ENCODE measurements at regions not wholly inside any gene's neighbourhood (a gene's known extent, or its start where the extent isn't known, plus 50 kb on each side); places are given as distances from the start of the nearest gene placed in this dataset.

DNA sequence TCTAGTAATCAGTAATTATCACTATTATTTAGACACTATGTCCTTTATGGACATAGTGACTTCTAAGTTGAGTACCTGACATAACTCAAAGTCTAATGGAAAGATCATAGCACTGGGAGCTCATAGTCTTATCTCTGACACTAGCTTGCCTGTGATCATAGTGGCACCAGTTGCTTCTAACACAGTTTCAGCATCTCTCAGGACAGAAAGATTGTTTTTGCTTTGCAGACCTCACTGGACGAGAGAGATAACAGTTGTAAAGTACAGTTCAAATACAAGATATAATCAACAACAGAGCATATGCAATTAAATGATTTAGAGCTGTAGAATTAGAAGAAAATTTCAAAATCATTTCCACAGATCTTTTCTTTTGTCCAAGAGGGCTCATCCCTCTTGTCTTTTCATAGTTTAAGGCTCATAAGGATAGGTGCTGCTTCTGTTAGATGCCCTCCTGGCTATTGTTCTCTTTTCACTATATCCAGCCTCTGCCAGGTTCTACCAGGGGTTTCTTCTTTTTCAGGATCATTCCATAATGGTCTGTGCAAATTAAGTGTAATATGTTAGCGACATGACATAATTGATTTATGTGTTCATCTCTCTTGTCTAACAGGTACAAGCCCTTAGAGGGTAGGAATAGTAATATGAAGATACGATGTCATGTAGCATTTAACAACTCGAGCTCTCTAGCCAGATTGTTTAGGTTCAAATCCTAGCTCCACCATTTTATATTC is 1175.4 kb upstream of the TENM4 start:
- TF ChIP-seq TCF12 (IDR thresholded peaks at IDR 0.05; ENCODE audit: low read depth) (no peak), FOXM1 (IDR thresholded peaks at IDR 0.05; ENCODE audit: borderline replicate concordance, low read depth) (no peak), TAF1 (IDR thresholded peaks at IDR 0.05; ENCODE audit: low read depth) (no peak), TEAD4 (IDR thresholded peaks at IDR 0.05) (no peak), ZBTB7A (IDR thresholded peaks at IDR 0.05; ENCODE audit: low read depth) (no peak), RAD21 (IDR thresholded peaks at IDR 0.05; ENCODE audit: low read depth) (no peak), CREB1 (IDR thresholded peaks at IDR 0.05; ENCODE audit: low read depth) (no peak)
- TF ChIP-seq, protein P1, sequence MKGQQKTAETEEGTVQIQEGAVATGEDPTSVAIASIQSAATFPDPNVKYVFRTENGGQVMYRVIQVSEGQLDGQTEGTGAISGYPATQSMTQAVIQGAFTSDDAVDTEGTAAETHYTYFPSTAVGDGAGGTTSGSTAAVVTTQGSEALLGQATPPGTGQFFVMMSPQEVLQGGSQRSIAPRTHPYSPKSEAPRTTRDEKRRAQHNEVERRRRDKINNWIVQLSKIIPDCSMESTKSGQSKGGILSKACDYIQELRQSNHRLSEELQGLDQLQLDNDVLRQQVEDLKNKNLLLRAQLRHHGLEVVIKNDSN (IDR thresholded peaks at IDR 0.05) = no peak

- no peak for TF ChIP-seq RAD21 (IDR thresholded peaks at IDR 0.05; ENCODE audit: low read depth)
- TF ChIP-seq, protein P2, sequence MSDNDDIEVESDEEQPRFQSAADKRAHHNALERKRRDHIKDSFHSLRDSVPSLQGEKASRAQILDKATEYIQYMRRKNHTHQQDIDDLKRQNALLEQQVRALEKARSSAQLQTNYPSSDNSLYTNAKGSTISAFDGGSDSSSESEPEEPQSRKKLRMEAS (IDR thresholded peaks at IDR 0.05) = no peak
- no peak for TF ChIP-seq CEBPB (IDR thresholded peaks at IDR 0.05)
- no peak for TF ChIP-seq FOXM1 (IDR thresholded peaks at IDR 0.05; ENCODE audit: borderline replicate concordance, low read depth)
- TF ChIP-seq YY1 (IDR thresholded peaks at IDR 0.05; ENCODE audit: low read depth) = no peak
- TF ChIP-seq NFIC (IDR thresholded peaks at IDR 0.05) = no peak
- no peak for TF ChIP-seq EGR1 (IDR thresholded peaks at IDR 0.05)
- TF ChIP-seq, protein P1 (IDR thresholded peaks at IDR 0.05) = no peak
- TF ChIP-seq TAF1 (IDR thresholded peaks at IDR 0.05; ENCODE audit: low read depth) = no peak
- no peak for TF ChIP-seq EP300 (IDR thresholded peaks at IDR 0.05; ENCODE audit: borderline replicate concordance)
- TF ChIP-seq TEAD4 (IDR thresholded peaks at IDR 0.05) = no peak
- no peak for TF ChIP-seq CREB1 (IDR thresholded peaks at IDR 0.05; ENCODE audit: low read depth)
- TF ChIP-seq TCF12 (IDR thresholded peaks at IDR 0.05; ENCODE audit: low read depth) = no peak
- TF ChIP-seq, protein P3, sequence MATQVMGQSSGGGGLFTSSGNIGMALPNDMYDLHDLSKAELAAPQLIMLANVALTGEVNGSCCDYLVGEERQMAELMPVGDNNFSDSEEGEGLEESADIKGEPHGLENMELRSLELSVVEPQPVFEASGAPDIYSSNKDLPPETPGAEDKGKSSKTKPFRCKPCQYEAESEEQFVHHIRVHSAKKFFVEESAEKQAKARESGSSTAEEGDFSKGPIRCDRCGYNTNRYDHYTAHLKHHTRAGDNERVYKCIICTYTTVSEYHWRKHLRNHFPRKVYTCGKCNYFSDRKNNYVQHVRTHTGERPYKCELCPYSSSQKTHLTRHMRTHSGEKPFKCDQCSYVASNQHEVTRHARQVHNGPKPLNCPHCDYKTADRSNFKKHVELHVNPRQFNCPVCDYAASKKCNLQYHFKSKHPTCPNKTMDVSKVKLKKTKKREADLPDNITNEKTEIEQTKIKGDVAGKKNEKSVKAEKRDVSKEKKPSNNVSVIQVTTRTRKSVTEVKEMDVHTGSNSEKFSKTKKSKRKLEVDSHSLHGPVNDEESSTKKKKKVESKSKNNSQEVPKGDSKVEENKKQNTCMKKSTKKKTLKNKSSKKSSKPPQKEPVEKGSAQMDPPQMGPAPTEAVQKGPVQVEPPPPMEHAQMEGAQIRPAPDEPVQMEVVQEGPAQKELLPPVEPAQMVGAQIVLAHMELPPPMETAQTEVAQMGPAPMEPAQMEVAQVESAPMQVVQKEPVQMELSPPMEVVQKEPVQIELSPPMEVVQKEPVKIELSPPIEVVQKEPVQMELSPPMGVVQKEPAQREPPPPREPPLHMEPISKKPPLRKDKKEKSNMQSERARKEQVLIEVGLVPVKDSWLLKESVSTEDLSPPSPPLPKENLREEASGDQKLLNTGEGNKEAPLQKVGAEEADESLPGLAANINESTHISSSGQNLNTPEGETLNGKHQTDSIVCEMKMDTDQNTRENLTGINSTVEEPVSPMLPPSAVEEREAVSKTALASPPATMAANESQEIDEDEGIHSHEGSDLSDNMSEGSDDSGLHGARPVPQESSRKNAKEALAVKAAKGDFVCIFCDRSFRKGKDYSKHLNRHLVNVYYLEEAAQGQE (IDR thresholded peaks at IDR 0.05; ENCODE audit: low read depth) = no peak
- no peak for TF ChIP-seq ZBTB7A (IDR thresholded peaks at IDR 0.05; ENCODE audit: low read depth)
Measured at GRCh38 chr11:80613655-80614054, 1172.8 kb upstream of the TENM4 start.

DNA sequence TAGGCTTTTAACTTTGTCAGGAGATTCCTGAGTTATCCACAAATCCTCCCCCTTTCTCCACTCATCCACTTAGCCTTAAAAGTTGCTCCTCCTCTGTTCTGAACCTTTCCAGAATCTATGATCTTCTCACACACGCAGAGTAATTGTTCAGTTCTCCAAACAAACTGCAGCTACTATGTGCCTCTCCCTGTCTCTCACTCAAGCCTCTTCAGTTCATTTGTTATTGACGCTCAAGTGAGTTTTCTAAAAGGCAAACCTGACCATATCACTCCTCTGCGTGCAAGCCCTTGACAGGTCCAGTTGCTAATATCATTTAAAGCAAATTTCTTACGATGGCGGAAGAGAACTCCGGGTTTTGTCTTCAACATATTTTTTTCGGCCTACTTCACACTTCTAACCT is 1169.7 kb upstream of the TENM4 start:
- TF ChIP-seq TCF12 (IDR thresholded peaks at IDR 0.05; ENCODE audit: low read depth) = no peak
- TF ChIP-seq ZBTB7A (IDR thresholded peaks at IDR 0.05; ENCODE audit: low read depth) = no peak
- no peak for TF ChIP-seq CREB1 (IDR thresholded peaks at IDR 0.05; ENCODE audit: low read depth)
- TF ChIP-seq TEAD4 (IDR thresholded peaks at IDR 0.05) = no peak
- no peak for TF ChIP-seq NFIC (IDR thresholded peaks at IDR 0.05)
- TF ChIP-seq, protein P1 (IDR thresholded peaks at IDR 0.05) = no peak
- no peak for TF ChIP-seq FOXM1 (IDR thresholded peaks at IDR 0.05; ENCODE audit: borderline replicate concordance, low read depth)

GRCh38 chr11:80603472-80603871 is 1162.6 kb upstream of the TENM4 start:
- no peak for TF ChIP-seq CEBPB (IDR thresholded peaks at IDR 0.05)
- no peak for TF ChIP-seq NFIC (IDR thresholded peaks at IDR 0.05)
- TF ChIP-seq FOXM1 (IDR thresholded peaks at IDR 0.05; ENCODE audit: borderline replicate concordance, low read depth) = no peak
- TF ChIP-seq TAF1 (IDR thresholded peaks at IDR 0.05; ENCODE audit: low read depth) = no peak
- TF ChIP-seq, protein P1 (IDR thresholded peaks at IDR 0.05) = no peak
- TF ChIP-seq, protein P2 (IDR thresholded peaks at IDR 0.05) = no peak
- no peak for TF ChIP-seq EP300 (IDR thresholded peaks at IDR 0.05; ENCODE audit: borderline replicate concordance)
- TF ChIP-seq RAD21 (IDR thresholded peaks at IDR 0.05; ENCODE audit: low read depth) = no peak
- no peak for TF ChIP-seq YY1 (IDR thresholded peaks at IDR 0.05; ENCODE audit: low read depth)
- no peak for TF ChIP-seq EGR1 (IDR thresholded peaks at IDR 0.05)
- TF ChIP-seq TCF12 (IDR thresholded peaks at IDR 0.05; ENCODE audit: low read depth) = no peak
- TF ChIP-seq ZBTB7A (IDR thresholded peaks at IDR 0.05; ENCODE audit: low read depth) = no peak

DNA sequence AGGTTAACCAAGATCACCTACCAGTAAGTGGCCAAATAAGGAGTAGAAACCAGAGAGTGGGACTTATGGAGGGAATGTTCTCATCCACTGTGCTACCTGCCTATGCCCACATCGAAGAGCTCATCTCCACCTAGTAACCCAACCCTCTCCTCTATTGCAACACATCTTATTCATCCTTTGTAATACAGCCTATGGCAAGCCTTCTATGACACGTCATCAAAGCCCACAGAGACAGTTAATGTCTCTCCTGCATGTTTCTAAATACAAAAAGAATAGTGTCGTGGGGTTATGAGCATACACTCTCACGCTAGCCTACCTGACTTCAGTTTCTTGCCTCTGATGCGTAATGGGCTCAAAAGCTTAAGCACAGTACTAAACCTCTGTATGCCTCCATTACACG is 1158.1 kb upstream of the TENM4 start:
- TF ChIP-seq RAD21 (IDR thresholded peaks at IDR 0.05; ENCODE audit: low read depth) (no peak), TCF12 (IDR thresholded peaks at IDR 0.05; ENCODE audit: low read depth) (no peak), TEAD4 (IDR thresholded peaks at IDR 0.05) (no peak), ZBTB7A (IDR thresholded peaks at IDR 0.05; ENCODE audit: low read depth) (no peak), EP300 (IDR thresholded peaks at IDR 0.05; ENCODE audit: borderline replicate concordance) (no peak), FOXM1 (IDR thresholded peaks at IDR 0.05; ENCODE audit: borderline replicate concordance, low read depth) (no peak), NFIC (IDR thresholded peaks at IDR 0.05) (no peak), CEBPB (IDR thresholded peaks at IDR 0.05) (no peak), YY1 (IDR thresholded peaks at IDR 0.05; ENCODE audit: low read depth) (no peak), EGR1 (IDR thresholded peaks at IDR 0.05) (no peak), TAF1 (IDR thresholded peaks at IDR 0.05; ENCODE audit: low read depth) (no peak), CREB1 (IDR thresholded peaks at IDR 0.05; ENCODE audit: low read depth) (no peak)
- TF ChIP-seq, protein P3 (IDR thresholded peaks at IDR 0.05; ENCODE audit: low read depth) = no peak
- TF ChIP-seq, protein P2 (IDR thresholded peaks at IDR 0.05) = no peak
- TF ChIP-seq, protein P1 (IDR thresholded peaks at IDR 0.05) = no peak

Data from Ishikawa (cell line).